PC-9 (cell line): ENCODE measurements at regions not wholly inside any gene's neighbourhood (a gene's known extent, or its start where the extent isn't known, plus 50 kb on each side); places are given as distances from the start of the nearest gene placed in this dataset.

Experiments
- BruUV-seq: library from RNA; stranded (reverse); fragments of 400-500 nt; replicated peaks from 2 replicates; lab custom pipeline; 2021; lab: Mats Ljungman, UMichigan
- CTCF ChIA-PET: fragments of 300-600 bp; sonication (Branson Sonifier 250); formaldehyde crosslinking; loops from one replicate; lab custom pipeline; 2022; ENCODE audit warnings: antibody characterized with exemption; lab: Charles Lee
- POLR2A ChIA-PET: fragments of 300-600 bp; sonication (Branson Sonifier 250); formaldehyde crosslinking; loops from one replicate; lab custom pipeline; 2022; ENCODE audit warnings: antibody characterized with exemption; ENCODE audit not compliant: unreplicated experiment; lab: Charles Lee
- DNase-seq, 2 experiments: peaks; one replicate each; pipeline versions ENCODE4 v3.0.0 to v3.0.0-alpha.2; 2015 to 2022; ENCODE audit warnings: mixed read lengths in 1 of 2
- H2AFZ ChIP-seq: fragments of 200-600 bp; sonication (generic); 2 replicates; pipeline ENCODE4 v1.8.1; 2017; ENCODE audit warnings: antibody characterized with exemption
- H3F3A ChIP-seq: fragments of 200-600 bp; sonication (generic); 2 replicates; pipeline ENCODE4 v1.8.1; 2017; ENCODE audit warnings: antibody characterized with exemption, mild to moderate bottlenecking, low read depth; ENCODE audit not compliant: insufficient read depth
- H3K27ac ChIP-seq: fragments of 200-600 bp; sonication (generic); 2 replicates; pipeline ENCODE4 v1.6.1; 2016; ENCODE audit warnings: mixed run types
- H3K27me3 ChIP-seq: fragments of 200-600 bp; sonication (generic); 2 replicates; pipeline ENCODE4 v1.6.1; 2016; ENCODE audit warnings: low read depth, mixed run types; ENCODE audit not compliant: insufficient read depth
- H3K36me3 ChIP-seq: fragments of 200-600 bp; sonication (generic); 2 replicates; pipeline ENCODE4 v1.6.1; 2016; ENCODE audit warnings: low read depth, mixed run types
- H3K4me1 ChIP-seq: fragments of 200-600 bp; sonication (generic); replicated peaks from 2 replicates; pipeline ENCODE4 v1.6.1; 2016; ENCODE audit warnings: mixed run types; ENCODE audit not compliant: insufficient read depth
- H3K4me2 ChIP-seq: fragments of 200-600 bp; sonication (generic); 2 replicates; pipeline ENCODE4 v1.6.1; 2017; ENCODE audit warnings: mixed run types
- H3K4me3 ChIP-seq: fragments of 200-600 bp; sonication (generic); 2 replicates; pipeline ENCODE4 v1.6.1; 2016; ENCODE audit warnings: mixed run types
- H3K79me2 ChIP-seq: fragments of 200-600 bp; sonication (generic); 2 replicates; pipeline ENCODE4 v1.6.1; 2017; ENCODE audit warnings: low read depth, mixed run types
- H3K9me2 ChIP-seq: fragments of 200-600 bp; sonication (generic); 2 replicates; pipeline ENCODE4 v1.8.1; 2017; ENCODE audit warnings: mild to moderate bottlenecking; ENCODE audit not compliant: insufficient read depth
- H3K9me3 ChIP-seq: fragments of 200-600 bp; sonication (generic); 2 replicates; pipeline ENCODE4 v1.8.1; 2016; ENCODE audit warnings: low read depth; ENCODE audit not compliant: insufficient read depth
- H4K20me1 ChIP-seq: fragments of 200-600 bp; sonication (generic); 2 replicates; pipeline ENCODE4 v1.8.1; 2017; ENCODE audit not compliant: insufficient read depth
- EZH2 ChIP-seq: fragments of 200-600 bp; sonication (generic); IDR thresholded peaks from 2 replicates; pipeline ENCODE4 v1.8.0; 2017; ENCODE audit warnings: antibody characterized with exemption, low read depth
- intact Hi-C: fragments of 100-400 bp; cut with micrococcal nuclease; formaldehyde crosslinking; loops from one replicate; pipeline ENCODE4 v1.10.0; 2022; ENCODE audit not compliant: unreplicated experiment
- TF ChIP-seq, protein P1 (sequence below): fragments of 200-600 bp; sonication (generic); conservative IDR thresholded peaks from 2 replicates; pipeline ENCODE4 v1.6.1; 2017; ENCODE audit warnings: mixed run types, antibody characterized with exemption, mild to moderate bottlenecking, moderate library complexity

DNA sequence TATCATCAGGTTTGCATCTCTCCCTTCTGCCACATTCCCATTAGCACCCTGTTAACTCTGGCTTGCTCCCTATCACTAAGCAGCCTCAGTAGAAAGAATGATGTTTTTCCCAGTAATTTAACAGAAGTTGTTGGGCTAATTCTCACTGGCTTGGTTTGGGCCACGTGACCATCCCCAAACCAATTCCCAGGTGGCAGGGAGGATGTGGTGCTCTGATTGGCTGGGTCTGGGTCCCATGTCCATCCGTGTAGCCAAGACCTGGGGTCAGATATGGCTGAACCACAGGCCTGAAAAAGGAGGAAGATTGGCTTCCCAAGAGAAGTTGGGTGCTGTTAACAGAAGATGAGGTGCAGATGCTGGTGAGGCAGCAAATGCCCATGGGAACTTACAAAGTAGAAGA lies 122.0 kb downstream of the BOD1 start:
- no peak overlapping the region for H2AFZ ChIP-seq
- CTCF ChIA-PET: no interaction called here
- no peak for DNase-seq
- no peaks in the 10 kb centered on the region for H3K9me3 ChIP-seq
- no peaks in the 10 kb centered on the region for H3K36me3 ChIP-seq
- H3K27ac ChIP-seq: no peak overlapping the region
- no peaks in the 10 kb centered on the region for H4K20me1 ChIP-seq
- POLR2A ChIA-PET: no interaction called here
- intact Hi-C loops: no loop called here
- BruUV-seq: no TSS peak
- no peak overlapping the region for H3K4me3 ChIP-seq
- H3F3A ChIP-seq: peaks cover 13% of the 10 kb centered on the region; the same call in 1 of the 2 replicates
- no peaks in the 10 kb centered on the region for H3K79me2 ChIP-seq
- TF ChIP-seq, protein P1, sequence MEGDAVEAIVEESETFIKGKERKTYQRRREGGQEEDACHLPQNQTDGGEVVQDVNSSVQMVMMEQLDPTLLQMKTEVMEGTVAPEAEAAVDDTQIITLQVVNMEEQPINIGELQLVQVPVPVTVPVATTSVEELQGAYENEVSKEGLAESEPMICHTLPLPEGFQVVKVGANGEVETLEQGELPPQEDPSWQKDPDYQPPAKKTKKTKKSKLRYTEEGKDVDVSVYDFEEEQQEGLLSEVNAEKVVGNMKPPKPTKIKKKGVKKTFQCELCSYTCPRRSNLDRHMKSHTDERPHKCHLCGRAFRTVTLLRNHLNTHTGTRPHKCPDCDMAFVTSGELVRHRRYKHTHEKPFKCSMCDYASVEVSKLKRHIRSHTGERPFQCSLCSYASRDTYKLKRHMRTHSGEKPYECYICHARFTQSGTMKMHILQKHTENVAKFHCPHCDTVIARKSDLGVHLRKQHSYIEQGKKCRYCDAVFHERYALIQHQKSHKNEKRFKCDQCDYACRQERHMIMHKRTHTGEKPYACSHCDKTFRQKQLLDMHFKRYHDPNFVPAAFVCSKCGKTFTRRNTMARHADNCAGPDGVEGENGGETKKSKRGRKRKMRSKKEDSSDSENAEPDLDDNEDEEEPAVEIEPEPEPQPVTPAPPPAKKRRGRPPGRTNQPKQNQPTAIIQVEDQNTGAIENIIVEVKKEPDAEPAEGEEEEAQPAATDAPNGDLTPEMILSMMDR: no peak
- no peak for TF ChIP-seq EZH2
- no peaks in the 10 kb centered on the region for H3K9me2 ChIP-seq
- H3K4me1 ChIP-seq: peaks cover 31% of the 10 kb centered on the region
- H3K4me2 ChIP-seq: no peak overlapping the region
- H3K27me3 ChIP-seq: no peaks in the 10 kb centered on the region

GRCh38 chr5:173493846-173494245 lies 122.6 kb downstream of the BOD1 start:
- Histone ChIP-seq H3K9me2 (no peaks in the 10 kb centered on the region), H3K4me2 (no peak overlapping the region), H3F3A (peaks cover 13% of the 10 kb centered on the region; the same call in 1 of the 2 replicates), H3K79me2 (no peaks in the 10 kb centered on the region), H3K27ac (no peak overlapping the region), H3K36me3 (no peaks in the 10 kb centered on the region), H2AFZ (no peak overlapping the region), H3K9me3 (no peaks in the 10 kb centered on the region), H3K4me1 (peaks cover 25% of the 10 kb centered on the region), H3K27me3 (no peaks in the 10 kb centered on the region), H4K20me1 (no peaks in the 10 kb centered on the region), H3K4me3 (no peak overlapping the region)
- no TSS peak for BruUV-seq
- no peak for DNase-seq
- TF ChIP-seq, protein P1: no peak
- TF ChIP-seq EZH2: no peak
- CTCF ChIA-PET: no interaction called here
- intact Hi-C loops: no loop called here
- POLR2A ChIA-PET: no interaction called here

DNA sequence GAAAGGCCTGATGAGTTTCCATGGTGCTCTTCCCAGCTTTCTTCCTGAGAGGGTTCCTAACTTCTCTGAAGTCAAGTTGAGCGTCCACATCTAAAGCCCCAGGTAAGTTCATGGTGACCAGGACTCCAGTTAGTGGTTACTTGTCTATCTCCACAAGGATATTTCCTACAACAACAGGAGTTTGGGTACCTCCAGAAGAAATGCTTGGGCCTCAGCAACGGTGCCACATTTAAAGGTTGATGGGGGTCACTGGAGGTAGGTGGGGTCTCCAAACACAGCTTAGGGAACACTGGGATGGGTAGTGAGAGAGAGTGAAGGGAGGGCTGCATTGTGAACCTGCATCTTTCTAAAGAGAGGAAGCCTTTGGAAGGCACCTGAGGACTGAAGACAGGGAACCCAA lies 123.4 kb downstream of the BOD1 start:
- Histone ChIP-seq H3K79me2 (no peaks in the 10 kb centered on the region), H3K4me2 (no peak overlapping the region), H3F3A (peaks cover 9% of the 10 kb centered on the region; the same call in 1 of the 2 replicates), H3K9me3 (no peaks in the 10 kb centered on the region), H3K9me2 (no peaks in the 10 kb centered on the region), H3K36me3 (no peaks in the 10 kb centered on the region), H3K4me3 (no peak overlapping the region), H4K20me1 (no peaks in the 10 kb centered on the region), H2AFZ (no peak overlapping the region), H3K27ac (no peak overlapping the region), H3K27me3 (no peaks in the 10 kb centered on the region), H3K4me1 (peaks cover 17% of the 10 kb centered on the region)
- BruUV-seq: no TSS peak
- POLR2A ChIA-PET: no interaction called here
- CTCF ChIA-PET: interaction anchor here (0.6 kb wide), 1 partner anchor 20 kb away, joined by 12 read pairs; no protein-coding TSS in a partner anchor
- TF ChIP-seq, protein P1: no peak
- TF ChIP-seq EZH2: no peak
- intact Hi-C loops: no loop called here
- no peak for DNase-seq
